GM18519 (cell line): ENCODE measurements at regions not wholly inside any gene's neighbourhood (a gene's known extent, or its start where the extent isn't known, plus 50 kb on each side); places are given as distances from the start of the nearest gene placed in this dataset.
"Not testable (repeated sequence)": the region's sequence is repeated elsewhere in the genome, so short reads cannot be mapped to it uniquely, and the experiment has no call there.

Source experiments
- ATAC-seq: cut with Tn5 transposase; IDR thresholded peaks from one replicate; pipeline ENCODE4 v1.9.1; 2021; ENCODE audit warnings: mild to moderate bottlenecking, moderate library complexity; ENCODE audit not compliant: unreplicated experiment, low FRiP score

- ATAC-seq, result no peak
Observed at GRCh38 chr12:72146495-72146894, 125.7 kb upstream of the TRHDE start.

- ATAC-seq, result no peak
Observed at GRCh38 chr12:72148709-72149108, 123.5 kb upstream of the TRHDE start.

GRCh38 chr12:72162875-72163274 lies 109.3 kb upstream of the TRHDE start:
- ATAC-seq, result no peak

- no peak for ATAC-seq
Observed at GRCh38 chr12:72168851-72169250, 103.3 kb upstream of the TRHDE start.

- no peak for ATAC-seq
Observed at GRCh38 chr12:72173974-72174373, 98.2 kb upstream of the TRHDE start.

GRCh38 chr12:72178244-72178643 lies 93.9 kb upstream of the TRHDE start:
- ATAC-seq, result no peak

- ATAC-seq, result no peak
Observed at GRCh38 chr12:72178871-72179270, 93.3 kb upstream of the TRHDE start.

- no peak for ATAC-seq
Observed at GRCh38 chr12:72179841-72180240, 92.3 kb upstream of the TRHDE start.

GRCh38 chr12:72184971-72185533 lies 87.1 kb upstream of the TRHDE start:
- not testable (repeated sequence) for ATAC-seq

- no peak for ATAC-seq
Observed at GRCh38 chr12:72189266-72189665, 82.9 kb upstream of the TRHDE start.

- peak; percentile 41 for ATAC-seq
Observed at GRCh38 chr12:72191761-72192160, 80.4 kb upstream of the TRHDE start.

- no peak for ATAC-seq
Observed at GRCh38 chr12:72197790-72198189, 74.4 kb upstream of the TRHDE start.

GRCh38 chr12:72201457-72201856 lies 70.7 kb upstream of the TRHDE start:
- no peak for ATAC-seq

GRCh38 chr12:72203764-72204335 lies 68.3 kb upstream of the TRHDE start:
- ATAC-seq, result peak; percentile 63

GRCh38 chr12:72207079-72207478 lies 65.1 kb upstream of the TRHDE start:
- no peak for ATAC-seq

GRCh38 chr12:72207486-72208409 lies 64.4 kb upstream of the TRHDE start:
- no peak for ATAC-seq

- no peak for ATAC-seq
Observed at GRCh38 chr12:72209086-72209485, 63.1 kb upstream of the TRHDE start.

GRCh38 chr12:72214163-72214562 lies 58.0 kb upstream of the TRHDE start:
- ATAC-seq, result no peak

- ATAC-seq, result not testable (repeated sequence)
Observed at GRCh38 chr12:72215287-72215686, 56.9 kb upstream of the TRHDE start.

- no peak for ATAC-seq
Observed at GRCh38 chr12:72219937-72220336, 52.2 kb upstream of the TRHDE start.
